ENCODE measurements at regions not wholly inside any gene's neighbourhood (a gene's known extent, or its start where the extent isn't known, plus 50 kb on each side); places are given as distances from the start of the nearest gene placed in this dataset.
"Not testable (repeated sequence)": the region's sequence is repeated elsewhere in the genome, so short reads cannot be mapped to it uniquely, and the experiment has no call there.

- no peak for DNase-seq
Observed at GRCh38 chr6:105560611-105561066, 157.8 kb upstream of the PREP start.

GRCh38 chr6:105557291-105557690 is 154.4 kb upstream of the PREP start:
- no peak for DNase-seq

- no peak for DNase-seq
Observed at GRCh38 chr6:105553171-105553570, 150.3 kb upstream of the PREP start.

DNA sequence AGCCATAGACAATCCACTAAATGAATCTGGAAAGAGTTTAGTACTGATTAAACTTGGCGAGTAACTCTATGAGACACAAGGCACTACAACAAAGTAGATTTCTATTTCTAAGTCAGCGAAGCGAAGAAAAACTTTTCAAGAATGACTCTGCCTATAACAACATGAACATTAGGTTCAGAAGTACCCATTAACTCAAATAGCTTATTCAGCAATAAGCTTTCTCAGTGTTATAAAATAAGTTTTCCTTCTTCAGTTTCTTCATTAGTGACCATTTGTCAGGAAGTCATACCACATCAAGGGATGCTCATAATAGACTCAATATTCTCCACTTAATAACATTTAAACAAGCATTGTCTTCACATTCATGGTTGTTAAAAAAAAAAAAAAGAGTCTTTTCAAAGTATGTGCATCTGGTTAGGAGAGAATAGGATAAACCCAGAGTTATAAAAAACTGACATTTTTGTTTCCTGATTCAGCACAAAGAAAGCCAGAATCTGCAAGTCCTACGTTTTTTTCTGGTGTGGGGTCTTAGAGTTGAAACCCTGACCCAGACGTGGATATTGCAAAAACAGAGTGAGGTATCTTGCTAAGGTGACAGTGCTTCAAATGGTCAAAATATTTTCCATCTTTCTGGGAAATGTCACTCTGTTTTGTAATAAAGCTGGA is 148.2 kb upstream of the PREP start:
- DNase-seq, result no peak

DNA sequence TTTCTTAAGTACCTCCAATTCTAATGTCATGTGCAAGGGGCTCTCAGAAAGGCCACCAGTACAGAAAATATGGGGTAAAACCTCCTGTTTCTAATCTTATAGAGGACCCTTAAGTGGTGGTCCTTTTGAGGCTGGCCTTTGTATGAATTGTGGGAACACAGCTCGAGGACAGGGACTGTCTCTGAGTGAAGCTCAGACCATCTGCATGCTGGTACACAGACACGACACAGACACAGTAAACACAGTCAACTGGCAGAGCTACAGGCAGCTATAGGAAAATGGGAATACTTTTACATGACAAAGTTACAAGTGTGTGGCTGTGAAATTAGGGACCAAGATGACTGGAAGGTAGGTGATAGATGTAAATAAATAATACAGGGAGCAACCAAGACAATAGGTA is 143.9 kb upstream of the PREP start:
- DNase-seq, result no peak

- no peak for DNase-seq
Observed at GRCh38 chr6:105545947-105546731, 143.3 kb upstream of the PREP start.

GRCh38 chr6:105545228-105545920 is 142.5 kb upstream of the PREP start:
- no peak for DNase-seq

- no peak for DNase-seq
Observed at GRCh38 chr6:105539911-105540310, 137.0 kb upstream of the PREP start.

GRCh38 chr6:105537981-105538578 is 135.2 kb upstream of the PREP start:
- DNase-seq, result no peak

DNA sequence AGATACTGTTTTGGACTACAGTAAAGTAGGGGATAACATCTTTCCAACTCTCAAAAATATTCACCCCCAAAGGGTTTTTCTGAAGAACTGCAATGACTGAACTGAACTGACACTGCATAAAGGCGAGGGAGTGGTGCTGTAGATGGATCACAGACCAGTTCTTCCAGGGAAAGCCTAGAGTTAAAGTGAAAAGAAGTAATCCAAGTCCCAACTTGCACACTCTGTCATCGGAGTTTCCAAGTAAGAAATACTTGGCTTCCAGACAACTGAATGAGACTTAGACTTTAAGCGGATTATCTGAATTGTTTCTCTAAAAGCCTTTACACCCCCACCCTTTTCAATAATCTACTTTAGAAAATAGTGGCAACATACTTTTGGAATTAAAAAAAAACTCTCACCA is 134.1 kb upstream of the PREP start:
- DNase-seq, result no peak

DNA sequence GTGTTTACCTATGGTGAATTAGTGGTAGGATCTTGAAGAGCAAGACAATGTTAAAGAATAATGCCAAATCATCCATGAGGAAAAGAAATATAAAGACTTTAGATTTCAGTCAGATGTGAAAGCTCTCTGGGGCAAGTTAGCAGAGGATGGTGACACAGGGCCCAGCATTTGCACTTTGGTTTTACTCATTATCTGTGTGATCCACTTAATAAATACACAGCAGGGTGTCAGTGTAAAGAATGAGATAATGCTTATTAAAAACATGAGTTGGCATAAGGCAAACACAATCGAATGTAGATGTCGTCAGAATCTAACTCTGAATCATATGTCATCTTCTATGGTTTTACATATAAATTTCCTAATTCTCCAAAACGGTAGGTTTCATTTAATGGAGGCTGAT is 130.4 kb upstream of the PREP start:
- no peak for DNase-seq

GRCh38 chr6:105526225-105526872 is 123.5 kb upstream of the PREP start:
- no peak for DNase-seq

DNA sequence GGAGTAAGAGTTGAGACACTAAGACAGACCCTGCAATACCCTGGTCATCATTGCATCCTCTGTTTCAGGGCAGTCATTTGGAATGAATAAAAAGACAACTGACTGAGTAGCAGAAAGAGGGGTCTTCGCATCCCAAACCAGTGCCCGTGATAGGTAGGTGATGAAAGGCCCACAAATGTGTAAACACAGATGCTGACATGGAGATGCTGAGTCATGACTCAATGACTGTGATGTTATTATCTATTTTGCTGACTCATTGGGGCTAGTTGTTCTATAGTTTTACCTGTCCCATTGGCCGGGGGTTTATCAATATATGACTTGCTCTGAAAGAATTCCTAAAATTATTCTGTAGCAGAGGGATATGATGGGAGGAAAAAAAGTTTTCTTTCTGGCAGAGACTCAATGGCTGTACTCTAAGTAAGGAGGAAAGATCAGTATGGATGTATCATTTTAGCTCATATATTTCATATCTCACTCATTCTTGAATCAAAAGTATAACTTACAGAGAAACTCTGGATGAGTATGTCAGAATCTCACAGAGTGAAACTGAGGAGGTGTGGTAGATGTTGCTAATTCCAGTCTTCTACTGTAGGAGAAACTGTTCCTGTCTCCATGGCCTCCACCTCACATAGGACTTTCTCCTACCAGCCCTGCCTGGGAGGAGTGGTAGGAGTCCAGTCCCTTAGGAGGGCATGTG is 119.9 kb upstream of the PREP start:
- no peak for DNase-seq

GRCh38 chr6:105519954-105520353 is 117.1 kb upstream of the PREP start:
- DNase-seq, result no peak

DNA sequence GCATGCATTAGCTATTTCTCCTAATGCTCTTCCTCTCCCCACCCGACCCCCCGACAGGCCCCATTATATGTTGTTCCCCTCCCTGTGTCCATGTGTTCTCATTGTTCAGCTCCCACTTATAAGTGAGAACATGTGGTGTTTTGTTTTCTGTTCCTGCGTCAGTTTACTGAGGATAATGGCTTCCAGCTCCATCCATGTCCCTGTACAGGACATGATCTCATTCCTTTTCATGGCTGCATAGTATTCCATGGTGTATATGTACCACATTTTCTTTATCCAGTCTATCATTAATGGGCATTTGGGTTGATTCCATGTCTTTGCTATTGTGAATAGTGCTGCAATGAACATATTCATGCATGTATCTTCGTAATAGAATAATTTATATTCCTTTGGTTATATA is 116.1 kb upstream of the PREP start:
- DNase-seq, result not testable (repeated sequence)

DNA sequence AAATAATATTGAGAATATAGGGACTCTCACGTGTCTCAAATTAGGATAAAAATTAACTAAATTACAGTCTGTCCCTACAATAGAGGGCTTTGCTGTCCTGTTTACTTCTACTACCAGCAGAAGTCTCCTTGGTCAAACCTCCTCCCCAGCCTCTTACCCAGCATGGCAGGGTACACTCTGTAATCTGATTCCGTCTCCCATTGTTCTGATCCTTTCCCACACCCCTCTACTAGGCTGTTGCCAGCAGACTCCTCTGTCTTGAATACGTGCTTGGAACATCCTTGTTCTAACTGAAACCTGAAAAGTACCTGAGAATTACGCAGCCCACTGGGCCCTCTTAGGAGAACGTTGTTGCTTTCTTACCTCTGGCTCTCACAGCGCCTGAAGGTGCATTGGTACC is 112.2 kb upstream of the PREP start:
- DNase-seq, result no peak

DNA sequence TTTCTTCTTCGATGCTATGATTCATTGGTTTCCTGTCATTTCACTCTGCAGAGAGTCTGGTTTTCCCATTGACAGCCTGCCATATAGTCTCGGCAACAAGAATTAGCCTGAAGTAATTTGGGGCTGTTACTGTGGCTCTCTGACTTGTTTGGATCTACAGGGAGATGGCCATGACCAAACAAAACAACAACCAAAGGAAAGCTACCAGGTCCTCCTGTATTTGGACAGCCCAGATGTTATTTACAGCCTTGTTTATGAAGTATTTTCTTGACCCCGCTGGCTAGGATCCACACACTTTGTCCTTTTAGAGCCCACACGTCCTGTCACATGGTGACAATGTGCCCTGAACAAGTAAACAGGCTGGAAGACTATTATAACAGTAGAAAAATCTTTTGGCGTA is 111.4 kb upstream of the PREP start:
- DNase-seq, result no peak

DNA sequence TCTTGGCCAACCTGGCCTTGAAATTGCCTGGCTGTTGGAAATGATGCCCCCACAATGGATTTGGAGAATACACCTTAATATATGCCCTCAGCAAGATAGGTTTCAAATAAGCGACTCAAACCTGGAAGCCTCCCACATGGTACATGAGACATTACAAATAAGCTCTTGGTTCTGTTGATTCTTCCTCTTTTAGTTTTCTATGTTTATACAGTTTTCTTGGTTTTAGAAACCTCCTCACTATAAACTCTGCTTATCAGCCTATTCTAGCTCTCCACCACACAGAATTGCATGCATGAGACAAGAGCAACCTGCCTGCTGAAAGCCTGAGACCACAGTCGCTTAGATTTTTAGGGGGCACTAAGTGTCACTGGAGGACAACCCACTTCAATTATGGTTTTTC is 108.8 kb upstream of the PREP start:
- DNase-seq, result no peak

GRCh38 chr6:105510746-105511145 is 107.9 kb upstream of the PREP start:
- DNase-seq, result no peak

GRCh38 chr6:105509506-105510331 is 106.8 kb upstream of the PREP start:
- no peak for DNase-seq

DNA sequence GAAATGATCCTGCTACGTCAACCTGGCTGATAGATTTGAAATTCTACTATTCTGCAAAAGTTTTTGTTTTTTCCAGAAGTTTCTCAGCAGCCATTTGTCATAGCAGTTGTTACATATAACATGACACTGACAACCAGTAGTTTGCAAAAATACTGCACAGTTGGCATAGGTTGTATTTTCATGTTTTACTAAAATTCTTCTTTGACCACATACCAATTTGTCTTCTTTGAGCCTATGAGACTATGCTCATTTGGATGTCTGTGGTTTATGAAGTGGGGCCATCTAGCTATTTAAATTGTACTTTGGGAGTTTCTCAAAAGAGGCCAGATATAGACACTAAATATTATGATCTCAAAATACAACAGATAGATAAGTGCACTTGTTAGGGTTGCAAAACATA is 104.9 kb upstream of the PREP start:
- DNase-seq, result no peak
